HEK293 (cell line): ENCODE measurements at regions not wholly inside any gene's neighbourhood (a gene's known extent, or its start where the extent isn't known, plus 50 kb on each side); places are given as distances from the start of the nearest gene placed in this dataset.

Experiments used
- CTCF ChIA-PET: fragments of 350-600 bp; formaldehyde crosslinking; extraction: SDS; loops from one replicate; lab custom pipeline; 2021; ENCODE audit warnings: antibody characterized with exemption; lab: Yijun Ruan, JAX
- POLR2A ChIA-PET: fragments of 300-600 bp; formaldehyde crosslinking; extraction: SDS; loops from one replicate; lab custom pipeline; 2020; ENCODE audit warnings: antibody characterized with exemption, inconsistent platforms; lab: Yijun Ruan, JAX
- H3K27ac ChIP-seq: fragments of 200-500 bp; sonication (Bioruptor generic); 2 replicates; pipeline ENCODE4 v1.5.1; 2014; ENCODE audit warnings: low read depth, low read length, control low read depth, inconsistent platforms; ENCODE audit errors: extremely low read depth
- H3K36me3 ChIP-seq, 2 experiments: fragments of 200-500 bp in 1 of 2; sonication (Bioruptor generic) in 1 of 2; 1 replicate in 1 of 2; 2 replicates in 1 of 2; pipeline ENCODE4 v1.5.1; 2014 to 2017; ENCODE audit warnings: inconsistent platforms in 2 of 2, low read length in 2 of 2; ENCODE audit not compliant: control insufficient read depth in 2 of 2, insufficient read depth in 1 of 2
- H3K4me1 ChIP-seq: fragments of 200-500 bp; sonication (Bioruptor generic); 2 replicates; pipeline ENCODE4 v1.5.1; 2014; ENCODE audit warnings: mild to moderate bottlenecking, low read length, inconsistent platforms; ENCODE audit not compliant: control insufficient read depth, insufficient read depth
- H3K4me3 ChIP-seq: 2 replicates; pipeline ENCODE4 v1.5.1; 2011; ENCODE audit warnings: low read depth, mild to moderate bottlenecking, control low read depth, low read length, moderate library complexity
- H3K9me3 ChIP-seq: fragments of 200-500 bp; sonication (Bioruptor generic); 2 replicates; pipeline ENCODE4 v1.5.1; 2014; ENCODE audit warnings: low read depth, low read length, inconsistent platforms; ENCODE audit not compliant: control insufficient read depth, insufficient read depth
- EGR2 ChIP-seq: fragments of 450-650 bp; formaldehyde crosslinking; IDR thresholded peaks from 2 replicates; pipeline ENCODE4 v1.5.1; 2016; ENCODE audit warnings: low read depth, missing biosample characterization, missing genetic modification characterization
- MZF1 ChIP-seq: fragments of 450-650 bp; formaldehyde crosslinking; IDR thresholded peaks from 2 replicates; pipeline ENCODE4 v1.5.1; 2017; ENCODE audit warnings: missing biosample characterization, missing genetic modification characterization, borderline replicate concordance
- PRDM1 ChIP-seq: fragments of 450-650 bp; formaldehyde crosslinking; IDR thresholded peaks from 2 replicates; pipeline ENCODE4; 2016; ENCODE audit warnings: missing biosample characterization, missing genetic modification characterization
- YY1 ChIP-seq: fragments of 450-650 bp; formaldehyde crosslinking; IDR thresholded peaks from 2 replicates; pipeline ENCODE4 v1.5.1; 2018; ENCODE audit warnings: missing biosample characterization, missing genetic modification characterization
- ZBTB20 ChIP-seq: fragments of 450-650 bp; formaldehyde crosslinking; IDR thresholded peaks from 2 replicates; pipeline ENCODE4 v1.5.1; 2016; ENCODE audit warnings: missing biosample characterization, missing genetic modification characterization
- ZBTB21 ChIP-seq: fragments of 450-650 bp; formaldehyde crosslinking; IDR thresholded peaks from 2 replicates; pipeline ENCODE4 v1.5.1; 2017; ENCODE audit warnings: missing biosample characterization, missing genetic modification characterization
- ZEB2 ChIP-seq: fragments of 450-650 bp; formaldehyde crosslinking; IDR thresholded peaks from 2 replicates; pipeline ENCODE4 v1.5.1; 2016; ENCODE audit warnings: missing biosample characterization, missing genetic modification characterization
- ZNF112 ChIP-seq: fragments of 450-650 bp; formaldehyde crosslinking; IDR thresholded peaks from 2 replicates; pipeline ENCODE4 v1.5.0; 2017; ENCODE audit warnings: missing biosample characterization, missing genetic modification characterization
- ZNF366 ChIP-seq: fragments of 450-650 bp; formaldehyde crosslinking; conservative IDR thresholded peaks from 2 replicates; pipeline ENCODE4 v1.5.1; 2016; ENCODE audit warnings: missing biosample characterization, missing genetic modification characterization
- ZNF473 ChIP-seq: fragments of 450-650 bp; formaldehyde crosslinking; IDR thresholded peaks from 2 replicates; pipeline ENCODE4 v1.5.1; 2017; ENCODE audit warnings: missing biosample characterization, missing genetic modification characterization
- ZNF549 ChIP-seq: fragments of 450-650 bp; IDR thresholded peaks from 2 replicates; pipeline ENCODE4 v1.5.1; 2018; ENCODE audit warnings: missing biosample characterization, missing genetic modification characterization, mild to moderate bottlenecking, inconsistent platforms, moderate library complexity
- ZNF585B ChIP-seq: fragments of 450-650 bp; formaldehyde crosslinking; IDR thresholded peaks from 2 replicates; pipeline ENCODE4 v1.5.1; 2016; ENCODE audit warnings: missing biosample characterization, missing genetic modification characterization
- ZNF623 ChIP-seq: fragments of 450-650 bp; formaldehyde crosslinking; IDR thresholded peaks from 2 replicates; pipeline ENCODE4 v1.5.1; 2016; ENCODE audit warnings: missing biosample characterization, missing genetic modification characterization
- ZNF658 ChIP-seq: fragments of 450-650 bp; formaldehyde crosslinking; IDR thresholded peaks from 2 replicates; pipeline ENCODE4; 2016; ENCODE audit warnings: missing biosample characterization, missing genetic modification characterization
- ZSCAN23 ChIP-seq: fragments of 450-650 bp; formaldehyde crosslinking; IDR thresholded peaks from 2 replicates; pipeline ENCODE4 v1.5.1; 2016; ENCODE audit warnings: missing biosample characterization, missing genetic modification characterization
- TF ChIP-seq, protein P1 (sequence below): fragments of 450-650 bp; formaldehyde crosslinking; IDR thresholded peaks from 2 replicates; pipeline ENCODE4 v1.5.1; 2016; ENCODE audit warnings: missing biosample characterization, missing genetic modification characterization
- TF ChIP-seq, protein P2 (sequence below): fragments of 450-650 bp; formaldehyde crosslinking; IDR thresholded peaks from 2 replicates; pipeline ENCODE4 v1.5.1; 2016; ENCODE audit warnings: missing biosample characterization, missing genetic modification characterization
- TF ChIP-seq, protein P3 (sequence below): fragments of 450-650 bp; formaldehyde crosslinking; conservative IDR thresholded peaks from 2 replicates; pipeline ENCODE4 v1.5.1; 2016; ENCODE audit warnings: low read depth, missing biosample characterization, missing genetic modification characterization
- TF ChIP-seq, protein P4 (sequence below): fragments of 450-650 bp; formaldehyde crosslinking; IDR thresholded peaks from 2 replicates; pipeline ENCODE4 v1.5.1; 2016; ENCODE audit warnings: missing biosample characterization, missing genetic modification characterization, low read depth

DNA sequence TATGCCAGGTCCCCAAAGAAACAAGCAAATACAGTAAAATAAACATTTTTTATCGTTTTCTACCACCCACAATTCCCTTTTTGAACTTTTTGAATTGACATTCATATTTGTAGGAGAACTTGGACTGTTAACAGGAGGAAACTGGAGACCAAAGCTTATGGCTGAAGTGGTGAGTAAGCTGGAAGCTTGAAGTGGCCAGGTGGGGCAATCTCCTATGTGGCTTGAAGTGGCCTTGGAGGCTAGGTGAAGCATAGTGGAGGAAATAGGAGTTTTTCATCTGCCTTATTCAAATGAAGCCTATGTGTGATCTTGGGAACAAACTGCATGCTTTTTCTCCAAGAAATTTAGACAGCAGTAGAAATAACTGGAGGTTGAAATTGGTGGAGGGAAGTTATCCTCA lies 962.9 kb upstream of the FANCL start:
- H3K4me1 ChIP-seq = no peaks in the 10 kb centered on the region
- ChIA-PET CTCF (interaction anchor here (0.7 kb wide), 1 partner anchor 345 kb away, joined by 3 read pairs; no protein-coding TSS in a partner anchor), POLR2A (no interaction called here)
- H3K9me3 ChIP-seq = no peaks in the 10 kb centered on the region
- H3K4me3 ChIP-seq = no peak overlapping the region
- TF ChIP-seq ZNF473 (tag by site-specific recombination) (no peak), ZNF623 (tag by site-specific recombination) (no peak), ZNF585B (tag by site-specific recombination) (no peak), ZNF112 (tag by site-specific recombination) (no peak), ZBTB20 (tag by site-specific recombination) (no peak), ZSCAN23 (tag by site-specific recombination) (no peak), MZF1 (tag by site-specific recombination) (no peak), ZBTB21 (tag by site-specific recombination) (no peak), PRDM1 (tag by site-specific recombination) (no peak), YY1 (tag by site-specific recombination) (no peak), ZEB2 (tag by site-specific recombination) (no peak), ZNF658 (tag by site-specific recombination) (no peak), ZNF366 (tag by site-specific recombination) (no peak), EGR2 (tag by site-specific recombination) (no peak), ZNF549 (tag by site-specific recombination) (no peak)
- TF ChIP-seq, protein P1, sequence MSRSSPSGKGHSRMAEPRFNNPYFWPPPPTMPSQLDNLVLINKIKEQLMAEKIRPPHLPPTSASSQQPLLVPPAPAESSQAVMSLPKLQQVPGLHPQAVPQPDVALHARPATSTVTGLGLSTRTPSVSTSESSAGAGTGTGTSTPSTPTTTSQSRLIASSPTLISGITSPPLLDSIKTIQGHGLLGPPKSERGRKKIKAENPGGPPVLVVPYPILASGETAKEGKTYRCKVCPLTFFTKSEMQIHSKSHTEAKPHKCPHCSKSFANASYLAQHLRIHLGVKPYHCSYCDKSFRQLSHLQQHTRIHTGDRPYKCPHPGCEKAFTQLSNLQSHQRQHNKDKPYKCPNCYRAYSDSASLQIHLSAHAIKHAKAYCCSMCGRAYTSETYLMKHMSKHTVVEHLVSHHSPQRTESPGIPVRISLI (tag by site-specific recombination) = no peak
- TF ChIP-seq, protein P2, sequence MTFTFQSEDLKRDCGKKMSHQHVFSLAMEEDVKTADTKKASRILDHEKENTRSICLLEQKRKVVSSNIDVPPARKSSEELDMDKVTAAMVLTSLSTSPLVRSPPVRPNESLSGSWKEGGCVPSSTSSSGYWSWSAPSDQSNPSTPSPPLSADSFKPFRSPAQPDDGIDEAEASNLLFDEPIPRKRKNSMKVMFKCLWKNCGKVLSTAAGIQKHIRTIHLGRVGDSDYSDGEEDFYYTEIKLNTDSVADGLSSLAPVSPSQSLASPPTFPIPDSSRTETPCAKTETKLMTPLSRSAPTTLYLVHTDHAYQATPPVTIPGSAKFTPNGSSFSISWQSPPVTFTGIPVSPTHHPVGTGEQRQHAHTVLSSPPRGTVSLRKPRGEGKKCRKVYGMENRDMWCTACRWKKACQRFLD (tag by site-specific recombination) = no peak
- TF ChIP-seq, protein P3, sequence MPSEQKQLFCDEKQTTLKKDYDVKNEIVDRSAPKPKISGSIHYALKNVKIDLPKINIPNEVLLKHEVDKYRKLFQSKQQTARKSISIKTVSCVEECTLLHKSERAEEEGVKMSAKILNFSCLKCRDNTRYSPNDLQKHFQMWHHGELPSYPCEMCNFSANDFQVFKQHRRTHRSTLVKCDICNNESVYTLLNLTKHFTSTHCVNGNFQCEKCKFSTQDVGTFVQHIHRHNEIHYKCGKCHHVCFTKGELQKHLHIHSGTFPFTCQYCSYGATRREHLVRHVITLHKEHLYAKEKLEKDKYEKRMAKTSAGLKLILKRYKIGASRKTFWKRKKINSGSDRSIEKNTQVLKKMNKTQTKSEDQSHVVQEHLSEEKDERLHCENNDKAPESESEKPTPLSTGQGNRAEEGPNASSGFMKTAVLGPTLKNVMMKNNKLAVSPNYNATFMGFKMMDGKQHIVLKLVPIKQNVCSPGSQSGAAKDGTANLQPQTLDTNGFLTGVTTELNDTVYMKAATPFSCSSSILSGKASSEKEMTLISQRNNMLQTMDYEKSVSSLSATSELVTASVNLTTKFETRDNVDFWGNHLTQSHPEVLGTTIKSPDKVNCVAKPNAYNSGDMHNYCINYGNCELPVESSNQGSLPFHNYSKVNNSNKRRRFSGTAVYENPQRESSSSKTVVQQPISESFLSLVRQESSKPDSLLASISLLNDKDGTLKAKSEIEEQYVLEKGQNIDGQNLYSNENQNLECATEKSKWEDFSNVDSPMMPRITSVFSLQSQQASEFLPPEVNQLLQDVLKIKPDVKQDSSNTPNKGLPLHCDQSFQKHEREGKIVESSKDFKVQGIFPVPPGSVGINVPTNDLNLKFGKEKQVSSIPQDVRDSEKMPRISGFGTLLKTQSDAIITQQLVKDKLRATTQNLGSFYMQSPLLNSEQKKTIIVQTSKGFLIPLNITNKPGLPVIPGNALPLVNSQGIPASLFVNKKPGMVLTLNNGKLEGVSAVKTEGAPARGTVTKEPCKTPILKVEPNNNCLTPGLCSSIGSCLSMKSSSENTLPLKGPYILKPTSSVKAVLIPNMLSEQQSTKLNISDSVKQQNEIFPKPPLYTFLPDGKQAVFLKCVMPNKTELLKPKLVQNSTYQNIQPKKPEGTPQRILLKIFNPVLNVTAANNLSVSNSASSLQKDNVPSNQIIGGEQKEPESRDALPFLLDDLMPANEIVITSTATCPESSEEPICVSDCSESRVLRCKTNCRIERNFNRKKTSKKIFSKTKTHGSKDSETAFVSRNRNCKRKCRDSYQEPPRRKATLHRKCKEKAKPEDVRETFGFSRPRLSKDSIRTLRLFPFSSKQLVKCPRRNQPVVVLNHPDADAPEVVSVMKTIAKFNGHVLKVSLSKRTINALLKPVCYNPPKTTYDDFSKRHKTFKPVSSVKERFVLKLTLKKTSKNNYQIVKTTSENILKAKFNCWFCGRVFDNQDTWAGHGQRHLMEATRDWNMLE (tag by site-specific recombination) = no peak
- TF ChIP-seq, protein P4, sequence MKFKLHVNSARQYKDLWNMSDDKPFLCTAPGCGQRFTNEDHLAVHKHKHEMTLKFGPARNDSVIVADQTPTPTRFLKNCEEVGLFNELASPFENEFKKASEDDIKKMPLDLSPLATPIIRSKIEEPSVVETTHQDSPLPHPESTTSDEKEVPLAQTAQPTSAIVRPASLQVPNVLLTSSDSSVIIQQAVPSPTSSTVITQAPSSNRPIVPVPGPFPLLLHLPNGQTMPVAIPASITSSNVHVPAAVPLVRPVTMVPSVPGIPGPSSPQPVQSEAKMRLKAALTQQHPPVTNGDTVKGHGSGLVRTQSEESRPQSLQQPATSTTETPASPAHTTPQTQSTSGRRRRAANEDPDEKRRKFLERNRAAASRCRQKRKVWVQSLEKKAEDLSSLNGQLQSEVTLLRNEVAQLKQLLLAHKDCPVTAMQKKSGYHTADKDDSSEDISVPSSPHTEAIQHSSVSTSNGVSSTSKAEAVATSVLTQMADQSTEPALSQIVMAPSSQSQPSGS (tag by site-specific recombination) = no peak
- no peaks in the 10 kb centered on the region for H3K36me3 ChIP-seq
- no peak overlapping the region for H3K27ac ChIP-seq
